Endothelial cell (in vitro differentiated cells): ENCODE measurements at regions not wholly inside any gene's neighbourhood (a gene's known extent, or its start where the extent isn't known, plus 50 kb on each side); places are given as distances from the start of the nearest gene placed in this dataset.

ENCODE experiments used
- DNase-seq: peaks from one replicate; pipeline ENCODE4 v3.0.0; 2021; ENCODE audit warnings: low spot score
- H3K27ac Mint-ChIP-seq: one replicate; pipeline ENCODE4 v1.8.0; 2021; ENCODE audit warnings: mixed read lengths, inconsistent platforms; ENCODE audit not compliant: unreplicated experiment
- H3K27me3 Mint-ChIP-seq: one replicate; pipeline ENCODE4 v1.8.0; 2021; ENCODE audit warnings: mild to moderate bottlenecking, moderate library complexity, mixed read lengths, inconsistent platforms; ENCODE audit not compliant: unreplicated experiment
- H3K36me3 Mint-ChIP-seq: one replicate; pipeline ENCODE4 v1.8.0; 2021; ENCODE audit warnings: mild to moderate bottlenecking, low read depth, mixed read lengths, inconsistent platforms; ENCODE audit not compliant: unreplicated experiment
- H3K4me1 Mint-ChIP-seq: one replicate; pipeline ENCODE4 v1.8.0; 2021; ENCODE audit warnings: mild to moderate bottlenecking, mixed read lengths, inconsistent platforms; ENCODE audit not compliant: unreplicated experiment
- H3K4me3 Mint-ChIP-seq: one replicate; pipeline ENCODE4 v1.8.0; 2021; ENCODE audit warnings: mild to moderate bottlenecking, mixed read lengths, inconsistent platforms; ENCODE audit not compliant: unreplicated experiment
- H3K9me3 Mint-ChIP-seq: one replicate; pipeline ENCODE4 v1.8.0; 2021; ENCODE audit warnings: mixed read lengths, inconsistent platforms; ENCODE audit not compliant: unreplicated experiment
- CTCF ChIP-seq: fragments of 200-600 bp; sonication (generic); IDR thresholded peaks from one replicate; pipeline ENCODE4 v1.5.0; 2021; ENCODE audit warnings: antibody characterized with exemption; ENCODE audit not compliant: unreplicated experiment

GRCh38 chr6:9583753-9584352, 831.0 kb downstream of the TFAP2A start:
- H3K4me1 Mint-ChIP-seq, result no peaks in the 10 kb centered on the region
- H3K27me3 Mint-ChIP-seq, result peaks cover 2% of the 10 kb centered on the region
- H3K9me3 Mint-ChIP-seq, result no peaks in the 10 kb centered on the region
- TF ChIP-seq CTCF, result no peak
- no peak overlapping the region for H3K4me3 Mint-ChIP-seq
- H3K27ac Mint-ChIP-seq, result no peak overlapping the region
- no peak for DNase-seq
- H3K36me3 Mint-ChIP-seq, result no peaks in the 10 kb centered on the region

- Mint-ChIP-seq H3K27me3 (no peaks in the 10 kb centered on the region), H3K4me1 (no peaks in the 10 kb centered on the region), H3K9me3 (no peaks in the 10 kb centered on the region), H3K27ac (no peak overlapping the region), H3K4me3 (no peak overlapping the region), H3K36me3 (no peaks in the 10 kb centered on the region)
- TF ChIP-seq CTCF, result no peak
- DNase-seq, result no peak
Measured at GRCh38 chr6:9581155-9581554, 833.7 kb downstream of the TFAP2A start.

- H3K4me3 Mint-ChIP-seq, result no peak overlapping the region
- DNase-seq, result no peak
- H3K27me3 Mint-ChIP-seq, result no peaks in the 10 kb centered on the region
- TF ChIP-seq CTCF, result no peak
- no peaks in the 10 kb centered on the region for H3K9me3 Mint-ChIP-seq
- no peaks in the 10 kb centered on the region for H3K36me3 Mint-ChIP-seq
- H3K4me1 Mint-ChIP-seq, result no peaks in the 10 kb centered on the region
- H3K27ac Mint-ChIP-seq, result no peak overlapping the region
Measured at GRCh38 chr6:9576521-9576920, 838.4 kb downstream of the TFAP2A start.

GRCh38 chr6:9566096-9566495, 848.8 kb downstream of the TFAP2A start:
- H3K27ac Mint-ChIP-seq, result no peak overlapping the region
- H3K4me3 Mint-ChIP-seq, result no peak overlapping the region
- DNase-seq, result no peak
- no peaks in the 10 kb centered on the region for H3K4me1 Mint-ChIP-seq
- no peaks in the 10 kb centered on the region for H3K36me3 Mint-ChIP-seq
- TF ChIP-seq CTCF, result no peak
- no peaks in the 10 kb centered on the region for H3K9me3 Mint-ChIP-seq
- no peaks in the 10 kb centered on the region for H3K27me3 Mint-ChIP-seq

GRCh38 chr6:9564021-9564420, 850.9 kb downstream of the TFAP2A start:
- Mint-ChIP-seq H3K4me1 (no peaks in the 10 kb centered on the region), H3K4me3 (no peak overlapping the region), H3K27ac (no peak overlapping the region), H3K36me3 (no peaks in the 10 kb centered on the region), H3K27me3 (no peaks in the 10 kb centered on the region), H3K9me3 (no peaks in the 10 kb centered on the region)
- no peak for DNase-seq
- no peak for TF ChIP-seq CTCF
